GM21423 (cell line): ENCODE measurements at regions not wholly inside any gene's neighbourhood (a gene's known extent, or its start where the extent isn't known, plus 50 kb on each side); places are given as distances from the start of the nearest gene placed in this dataset.
"Not testable (repeated sequence)": the region's sequence is repeated elsewhere in the genome, so short reads cannot be mapped to it uniquely, and the experiment has no call there.

Experiments used
- ATAC-seq: cut with Tn5 transposase; IDR thresholded peaks from one replicate; pipeline ENCODE4 v1.9.1; 2021; ENCODE audit warnings: mild to moderate bottlenecking, moderate library complexity; ENCODE audit not compliant: unreplicated experiment

DNA sequence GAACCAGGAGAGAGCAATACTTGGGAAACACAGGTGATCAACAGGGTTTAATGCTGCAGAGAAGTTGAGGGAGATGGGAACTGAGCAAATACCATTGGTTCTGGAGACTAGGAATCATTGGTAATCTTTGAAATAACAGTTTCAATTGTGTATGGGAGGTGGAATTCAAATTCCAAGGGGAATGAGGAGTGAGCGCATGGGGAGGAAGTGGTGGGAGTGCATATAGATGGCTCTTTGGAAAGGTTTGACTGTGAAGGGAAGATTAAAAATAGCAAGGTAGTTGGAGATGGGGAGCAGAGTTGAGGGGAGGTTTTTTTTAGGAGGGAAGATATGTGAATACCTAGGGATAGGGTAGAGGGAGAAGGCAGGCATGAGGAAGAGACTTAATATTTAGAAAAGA lies 51.1 kb upstream of the ROPN1 start:
- no peak for ATAC-seq

DNA sequence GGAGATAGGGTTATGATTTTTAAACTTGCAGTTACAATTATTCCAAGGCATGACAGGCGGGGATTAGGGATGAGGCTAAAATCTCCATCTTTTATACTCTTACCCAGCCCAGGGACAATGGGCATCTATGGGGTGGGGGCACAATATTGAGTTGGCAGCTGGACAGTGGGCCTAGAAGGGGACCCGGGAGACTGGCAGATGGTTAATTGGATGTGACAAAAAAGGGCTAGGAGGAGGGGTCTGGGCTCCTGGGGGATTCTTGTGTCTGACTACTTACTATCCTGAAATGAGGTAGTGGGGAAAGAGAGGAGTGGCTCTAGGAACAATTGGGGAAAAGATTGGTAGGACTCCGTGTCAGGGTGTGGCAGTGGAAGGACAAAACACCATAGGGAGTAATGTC lies 53.0 kb upstream of the ROPN1 start:
- ATAC-seq: no peak

GRCh38 chr3:124048967-124049798 lies 57.3 kb upstream of the ROPN1 start:
- no peak for ATAC-seq

- no peak for ATAC-seq
These were observed 59.7 kb upstream of the ROPN1 start for GRCh38 chr3:124051636-124052035.

DNA sequence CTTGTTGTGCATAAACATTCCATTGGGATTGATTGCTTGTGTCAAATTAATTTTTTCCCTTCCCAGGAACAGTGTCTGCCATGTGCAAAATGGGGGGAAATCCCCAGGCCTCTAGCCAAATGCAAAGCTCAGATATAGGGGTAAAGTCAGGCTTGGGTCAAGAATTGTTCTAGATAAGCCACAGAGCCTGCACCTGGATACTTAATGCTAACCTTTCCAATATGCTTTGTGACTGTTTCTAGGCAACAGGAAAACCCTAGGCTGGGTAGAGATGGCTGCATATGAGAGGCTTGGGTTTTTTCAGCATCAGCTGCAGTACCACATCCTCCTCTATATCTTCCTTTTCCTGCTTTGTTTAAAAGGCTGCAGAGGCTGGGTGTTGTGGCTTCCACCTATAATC lies 61.9 kb upstream of the ROPN1 start:
- no peak for ATAC-seq

DNA sequence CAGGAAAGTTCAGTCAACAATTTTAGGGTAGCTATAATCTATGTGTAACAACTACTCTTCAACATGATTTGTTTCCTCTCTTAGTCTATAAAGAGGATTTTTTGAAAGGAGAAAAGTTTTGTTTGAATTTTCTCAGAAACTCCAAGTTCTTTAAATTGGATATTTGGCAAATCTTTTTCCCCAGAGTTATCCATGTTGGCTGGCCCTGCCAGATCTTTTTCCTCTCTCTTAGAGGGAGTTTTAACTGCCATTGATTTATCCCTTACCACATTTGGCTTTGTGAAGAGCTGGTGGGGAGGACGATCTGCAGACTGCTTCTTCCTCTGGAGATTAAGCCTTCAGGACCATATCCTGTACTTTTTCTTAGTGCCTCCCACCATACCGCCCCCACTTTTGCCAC lies 64.9 kb upstream of the ROPN1 start:
- no peak for ATAC-seq

GRCh38 chr3:124057420-124057819 lies 65.5 kb upstream of the ROPN1 start:
- no peak for ATAC-seq

- no peak for ATAC-seq
These were observed 67.7 kb upstream of the ROPN1 start for GRCh38 chr3:124059580-124059979.

- ATAC-seq: no peak
These were observed 71.4 kb upstream of the ROPN1 start for GRCh38 chr3:124063197-124063909.

GRCh38 chr3:124064050-124064449 lies 72.1 kb upstream of the ROPN1 start:
- no peak for ATAC-seq

DNA sequence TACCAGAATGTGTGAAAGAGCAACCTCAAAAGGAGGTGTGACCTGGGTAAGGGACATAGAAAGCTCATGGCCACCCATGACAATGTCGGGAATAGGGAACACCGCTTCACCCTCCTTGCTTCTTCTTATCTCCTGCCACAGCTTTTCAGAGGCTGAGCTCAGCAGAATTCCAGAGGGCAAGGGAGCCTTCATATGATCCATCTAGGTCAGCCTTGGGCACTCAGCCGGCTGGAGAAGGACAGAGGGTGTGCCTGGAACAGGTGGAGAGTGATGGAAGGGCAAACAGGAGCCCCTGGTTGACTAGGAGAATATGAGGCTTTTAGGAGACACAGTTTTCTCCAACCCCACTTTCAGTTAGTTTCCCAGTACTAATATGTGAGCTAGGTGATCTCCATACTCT lies 74.6 kb upstream of the ROPN1 start:
- ATAC-seq: not testable (repeated sequence)

- ATAC-seq: not testable (repeated sequence)
These were observed 77.8 kb upstream of the ROPN1 start for GRCh38 chr3:124069706-124070105.

- not testable (repeated sequence) for ATAC-seq
These were observed 83.2 kb upstream of the ROPN1 start for GRCh38 chr3:124075090-124075489.

DNA sequence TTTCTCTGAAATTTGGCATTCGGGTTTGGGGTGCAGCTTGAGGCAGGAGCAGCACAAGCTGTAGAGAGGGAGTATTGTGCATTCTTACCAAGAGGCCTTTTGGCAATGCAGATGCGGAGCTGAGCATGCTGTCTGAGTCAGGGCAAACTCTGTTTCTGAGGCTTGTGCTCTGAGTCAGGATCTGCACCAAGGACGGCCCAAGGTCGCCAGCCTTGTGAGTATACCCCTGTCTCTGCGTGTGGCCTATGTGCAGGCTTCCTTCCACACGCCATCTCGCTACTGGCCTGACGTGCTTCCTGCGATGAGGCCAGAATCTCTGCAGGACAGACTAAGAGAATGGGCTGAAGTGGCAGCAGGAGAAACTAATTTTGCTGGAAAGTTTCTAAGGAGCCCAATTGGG lies 83.8 kb upstream of the ROPN1 start:
- no peak for ATAC-seq

GRCh38 chr3:124076235-124076634 lies 84.3 kb upstream of the ROPN1 start:
- no peak for ATAC-seq

- ATAC-seq: no peak
These were observed 87.3 kb upstream of the ROPN1 start for GRCh38 chr3:124078953-124079911.

DNA sequence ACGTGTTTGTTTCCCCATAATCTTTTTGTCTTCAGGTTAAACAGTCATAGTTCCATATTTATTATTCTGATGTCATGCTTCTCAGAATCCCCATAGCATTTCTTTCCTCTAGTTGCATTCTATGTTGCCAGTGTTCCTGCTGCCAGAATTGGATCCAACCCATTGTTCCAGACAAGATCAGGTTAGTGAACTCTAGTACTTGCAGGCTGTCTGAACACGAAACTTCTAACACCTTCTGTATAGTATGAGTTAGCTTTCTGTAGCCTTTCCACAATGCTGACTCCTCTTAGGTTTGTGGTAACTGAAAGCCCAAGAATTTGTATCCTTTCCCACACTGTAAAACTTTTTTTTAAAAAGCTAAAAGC lies 88.0 kb upstream of the ROPN1 start:
- ATAC-seq: no peak

DNA sequence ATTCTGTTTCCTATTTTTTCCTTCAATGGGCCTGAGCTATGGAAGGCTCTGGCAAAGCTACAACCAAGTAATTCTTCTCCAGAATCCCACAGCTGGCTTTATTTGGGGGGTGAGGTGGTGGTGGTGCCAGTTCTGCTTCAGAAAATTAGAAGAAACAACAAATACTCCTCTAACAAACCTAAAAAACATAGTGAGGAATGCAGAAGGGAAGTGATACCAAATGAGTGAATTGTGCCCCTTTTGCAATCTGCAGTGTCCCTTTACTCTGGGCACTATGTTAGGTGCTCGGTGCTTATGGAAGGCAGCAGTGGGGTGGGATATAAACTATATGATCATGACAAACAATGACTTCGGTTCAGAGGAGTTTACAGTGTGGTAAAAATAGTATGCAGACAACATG lies 90.4 kb upstream of the ROPN1 start:
- ATAC-seq: no peak

GRCh38 chr3:124084022-124084881 lies 92.3 kb upstream of the ROPN1 start:
- ATAC-seq: no peak

DNA sequence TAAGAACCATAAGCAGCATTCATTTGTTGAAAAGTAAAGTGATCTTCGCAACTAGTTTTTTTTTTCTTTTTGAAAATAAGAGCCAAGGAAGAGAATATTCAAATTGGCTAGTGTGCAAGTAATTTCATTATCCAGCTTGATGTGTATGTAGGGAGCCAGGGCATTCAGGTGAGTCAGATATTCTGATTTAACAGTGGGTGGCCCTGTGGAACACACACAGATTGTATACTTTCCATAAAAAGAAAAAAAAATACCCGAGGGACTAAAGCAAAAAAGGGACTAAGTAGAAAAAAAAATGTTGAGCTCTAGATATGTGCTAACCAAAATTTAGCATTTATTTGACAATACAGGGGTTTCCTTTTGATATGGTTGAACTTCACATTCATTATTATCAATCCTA lies 96.9 kb upstream of the ROPN1 start:
- ATAC-seq: no peak
